ACHN (cell line): ENCODE measurements at regions not wholly inside any gene's neighbourhood (a gene's known extent, or its start where the extent isn't known, plus 50 kb on each side); places are given as distances from the start of the nearest gene placed in this dataset.
"Not testable (repeated sequence)": the region's sequence is repeated elsewhere in the genome, so short reads cannot be mapped to it uniquely, and the experiment has no call there.

Source experiments
- DNase-seq: peaks from one replicate; pipeline ENCODE4 v3.0.0-alpha.2; 2015
- in situ Hi-C: cut with HindIII; loops from 2 replicates; pipeline ENCODE4 v1.10.0; 2017; ENCODE audit warnings: low sequenced_read_pairs, low pct_ligation_motif_present, low pct_unique_long_range_greater_than_20kb

DNA sequence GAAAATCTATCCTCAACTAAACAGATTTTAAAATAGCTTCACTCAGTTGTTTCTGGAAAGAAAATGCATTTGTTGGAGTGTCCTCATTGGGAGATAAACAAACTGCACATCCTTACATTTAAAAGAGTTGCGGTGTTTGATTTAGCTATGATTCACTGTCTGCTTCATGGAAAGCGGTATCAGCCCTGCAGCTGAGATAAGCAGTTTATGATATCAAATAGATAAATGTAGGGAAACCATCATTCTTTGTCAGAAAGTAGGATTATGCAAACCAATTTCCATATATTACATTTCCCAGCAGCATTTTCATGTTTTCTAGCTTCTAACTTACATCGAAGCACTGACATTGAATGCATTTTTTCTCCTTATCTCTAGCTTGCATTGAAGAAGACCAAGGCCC lies 698.9 kb downstream of the DIPK2A start:
- no peak for DNase-seq
- in situ Hi-C loops = no loop called here

DNA sequence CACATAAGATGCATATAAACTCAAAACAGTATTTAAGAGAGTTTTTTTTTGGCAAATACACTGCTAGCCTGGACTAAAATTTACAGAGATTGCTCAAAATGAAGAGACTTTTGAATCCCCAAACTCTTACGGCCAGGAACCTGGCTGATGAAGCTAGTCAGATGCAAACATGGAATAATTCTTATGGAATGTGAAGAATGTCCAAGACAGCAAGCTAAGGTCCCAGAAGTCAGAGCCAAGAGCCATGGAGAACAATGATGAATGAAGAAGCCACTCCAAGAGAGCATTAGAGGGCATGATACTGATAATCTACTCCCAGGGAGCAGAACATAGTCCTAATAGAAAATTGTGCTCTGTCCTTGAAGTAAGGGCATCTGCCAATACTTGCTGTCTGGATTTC lies 705.5 kb downstream of the DIPK2A start:
- in situ Hi-C loops = no loop called here
- DNase-seq = peak; percentile 1

DNA sequence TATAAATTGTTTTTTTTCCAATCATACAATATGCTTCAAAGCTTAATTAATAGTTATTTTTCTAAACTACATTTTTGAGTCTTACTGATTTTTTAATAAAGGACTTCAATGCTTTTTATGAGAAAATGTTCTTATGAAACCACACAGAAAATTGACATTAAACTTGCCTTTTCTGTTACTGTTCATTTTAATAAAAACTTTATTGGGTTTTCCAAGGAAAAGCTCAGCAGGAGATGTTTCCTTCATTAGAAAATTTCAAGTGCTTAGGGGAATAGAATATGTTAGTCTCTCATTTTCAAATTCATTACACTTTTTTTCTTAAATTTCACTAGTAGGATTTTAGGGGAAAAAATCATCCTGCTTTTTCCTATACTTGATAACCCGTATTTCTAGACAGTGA lies 711.4 kb downstream of the DIPK2A start:
- in situ Hi-C loops = no loop called here
- no peak for DNase-seq

DNA sequence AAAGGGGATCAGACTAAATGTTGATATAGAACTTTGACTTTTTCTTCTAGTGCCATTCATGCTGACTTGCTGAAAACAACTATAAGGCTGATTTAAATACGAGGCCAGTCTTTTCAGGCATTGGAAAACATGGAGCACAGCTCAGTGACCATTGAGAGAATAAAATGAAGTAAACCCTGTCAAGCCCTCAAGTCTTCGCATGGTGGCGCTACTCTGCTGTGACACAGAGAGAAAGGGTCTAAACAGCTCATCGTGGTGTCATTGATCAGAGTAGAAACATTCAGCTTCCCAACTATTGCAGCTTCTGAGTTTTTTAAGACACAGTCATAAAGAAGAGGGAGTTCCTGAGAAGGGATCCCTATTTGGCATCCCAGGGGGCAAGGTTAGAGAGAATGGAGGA lies 716.2 kb downstream of the DIPK2A start:
- in situ Hi-C loops = no loop called here

DNA sequence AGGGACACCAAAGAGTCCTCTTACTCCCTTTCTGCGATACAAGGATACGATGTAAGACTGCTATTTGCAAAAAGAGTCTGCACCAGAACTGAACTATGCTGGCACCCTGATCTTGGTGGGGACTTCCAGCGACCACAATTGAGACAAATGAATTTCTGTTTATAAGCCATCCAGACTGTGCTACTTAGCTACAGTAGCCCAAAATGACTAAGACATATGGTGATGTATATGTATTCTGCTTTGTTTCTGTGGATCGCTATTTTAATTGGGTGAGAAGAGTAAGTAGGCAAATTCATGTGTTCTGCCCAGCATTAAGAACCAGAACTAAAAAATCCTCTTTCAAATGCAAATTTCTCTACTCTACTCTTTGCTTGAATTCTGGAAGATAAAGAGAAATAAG lies 720.9 kb downstream of the DIPK2A start:
- in situ Hi-C loops = no loop called here

More for the DNA sequence above, 716.2 kb downstream of the DIPK2A start:
- peak; percentile 8 for DNase-seq

DNA sequence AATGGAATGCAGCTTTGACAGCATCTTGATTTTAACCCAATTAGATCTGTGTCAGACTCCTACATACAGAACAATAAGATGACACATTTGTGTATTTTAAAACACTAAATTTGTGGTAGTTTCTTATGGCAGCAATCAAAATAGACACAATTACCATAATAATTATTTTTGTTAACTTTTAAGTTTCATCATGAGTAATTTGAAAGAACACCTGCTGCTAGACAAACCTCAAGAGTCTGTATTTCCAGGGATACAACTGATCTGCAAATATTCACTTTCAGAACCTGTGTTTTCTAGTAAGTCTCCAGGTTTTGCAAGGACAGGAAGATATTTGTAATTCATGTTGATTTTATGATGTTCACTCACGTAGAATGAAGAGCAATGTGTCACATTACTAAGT lies 736.8 kb downstream of the DIPK2A start:
- no peak for DNase-seq
- in situ Hi-C loops = no loop called here

More for the DNA sequence above, 720.9 kb downstream of the DIPK2A start:
- no peak for DNase-seq

DNA sequence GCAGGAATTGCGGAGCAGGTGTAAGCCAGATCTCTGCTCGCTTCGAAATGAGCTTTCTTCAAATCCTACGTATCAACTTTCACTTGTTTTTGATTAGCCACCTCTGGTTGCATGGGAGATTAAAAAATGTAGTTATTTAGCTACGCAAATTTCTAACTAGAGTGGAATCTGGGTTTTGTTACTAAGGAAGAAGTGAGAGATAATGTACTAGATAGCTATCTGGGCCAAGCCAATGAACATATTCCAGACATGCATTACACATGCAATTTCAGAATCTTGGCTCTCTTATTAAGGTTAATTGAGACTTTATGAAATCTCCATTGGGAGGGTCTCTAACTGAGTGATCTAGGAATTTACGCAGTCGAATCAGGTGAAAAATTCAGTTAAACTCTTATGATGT lies 765.7 kb downstream of the DIPK2A start:
- in situ Hi-C loops = no loop called here
- DNase-seq = no peak

DNA sequence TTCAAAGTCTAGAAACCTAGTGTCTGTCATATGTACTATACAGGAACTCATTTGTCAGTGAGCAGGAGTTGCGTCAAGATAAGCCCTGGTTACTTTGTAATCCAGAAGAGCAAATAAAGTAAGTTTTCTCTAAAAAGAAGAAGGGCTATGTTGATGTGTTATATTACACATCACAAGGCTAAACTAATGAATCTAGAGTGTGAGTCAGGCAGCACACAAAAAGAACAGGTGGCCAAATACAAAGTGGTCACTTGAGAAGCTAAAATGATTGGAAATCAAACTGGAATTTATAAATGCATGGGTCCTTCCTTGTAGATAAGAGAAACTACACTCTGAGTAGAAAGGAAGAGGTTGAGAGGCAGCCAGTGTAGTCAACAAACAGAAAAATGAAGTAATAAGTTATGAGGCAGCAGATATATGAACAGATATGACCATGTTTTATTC lies 771.6 kb downstream of the DIPK2A start:
- in situ Hi-C loops = no loop called here
- no peak for DNase-seq

DNA sequence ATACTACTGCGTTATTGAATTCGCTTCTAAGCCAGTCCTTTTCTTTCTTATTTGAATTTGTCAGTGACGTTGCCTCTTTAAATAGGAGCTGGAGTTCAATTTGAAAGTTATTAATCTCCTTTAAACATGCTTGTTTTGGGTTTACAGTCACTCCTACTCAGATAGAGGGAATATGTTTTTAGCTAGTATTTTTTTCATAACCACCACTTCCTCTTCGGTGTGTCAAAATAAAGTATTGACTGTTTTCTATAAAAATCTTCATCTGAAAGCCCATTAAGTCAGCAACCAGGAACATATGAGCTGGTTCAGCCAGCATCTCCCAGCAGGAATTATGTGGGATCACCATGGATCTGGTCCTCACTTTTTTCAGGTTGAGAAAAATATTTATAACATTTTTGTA lies 772.9 kb downstream of the DIPK2A start:
- in situ Hi-C loops = no loop called here

DNA sequence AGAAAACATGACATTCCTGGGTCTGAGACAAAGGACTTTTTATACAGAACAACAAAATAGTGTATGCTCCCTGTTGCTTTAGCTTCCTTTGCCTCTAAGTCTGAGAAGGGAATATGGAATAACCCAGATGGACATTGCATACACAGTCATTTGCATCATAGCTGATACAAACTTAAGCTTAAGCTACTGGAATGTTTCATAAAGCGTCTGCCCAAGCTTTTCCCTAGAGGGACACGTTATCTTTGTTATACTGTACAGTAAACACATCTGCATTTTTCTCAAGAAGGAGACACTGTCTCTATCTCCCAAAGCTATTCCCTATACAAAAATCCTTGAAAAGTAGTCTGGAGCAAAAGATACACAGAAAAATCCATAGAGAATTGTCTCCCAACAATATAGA lies 775.0 kb downstream of the DIPK2A start:
- in situ Hi-C loops = no loop called here

More for the DNA sequence above, 772.9 kb downstream of the DIPK2A start:
- DNase-seq = no peak

DNA sequence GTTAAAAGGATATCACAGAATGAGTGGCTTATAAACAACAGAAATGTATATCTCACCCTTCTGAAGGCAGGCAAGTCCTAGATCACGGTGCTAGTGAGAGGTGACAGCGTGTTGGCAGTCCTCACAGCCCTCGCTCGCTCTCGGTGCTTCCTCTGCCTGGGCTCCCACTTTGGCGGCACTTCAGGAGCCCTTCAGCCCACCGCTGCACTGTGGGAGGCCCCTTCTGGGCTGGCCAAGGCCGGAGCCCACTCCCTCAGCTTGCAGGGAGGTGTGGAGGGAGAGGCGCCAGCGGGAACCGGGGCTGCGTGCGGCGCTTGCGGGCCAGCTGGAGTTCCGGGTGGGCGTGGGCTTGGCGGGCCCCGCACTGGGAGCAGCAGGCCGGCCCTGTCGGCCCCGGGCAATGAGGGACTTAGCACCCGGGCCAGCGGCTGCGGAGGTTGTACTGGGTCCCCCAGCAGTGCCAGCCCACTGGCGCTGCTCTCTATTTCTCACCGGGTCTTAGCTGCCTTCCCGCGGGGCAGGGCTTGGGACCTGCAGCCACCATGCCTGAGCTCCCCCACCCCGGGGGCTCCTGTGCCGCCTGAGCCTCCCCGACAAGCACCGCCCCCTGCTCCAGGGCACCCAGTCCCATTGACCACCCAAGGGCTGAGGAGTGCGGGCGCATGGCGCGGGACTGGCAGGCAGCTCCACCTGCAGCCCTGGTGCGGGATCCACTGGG lies 778.1 kb downstream of the DIPK2A start:
- DNase-seq, in situ Hi-C loops: not testable (repeated sequence)

More for the DNA sequence above, 775.0 kb downstream of the DIPK2A start:
- DNase-seq = no peak

DNA sequence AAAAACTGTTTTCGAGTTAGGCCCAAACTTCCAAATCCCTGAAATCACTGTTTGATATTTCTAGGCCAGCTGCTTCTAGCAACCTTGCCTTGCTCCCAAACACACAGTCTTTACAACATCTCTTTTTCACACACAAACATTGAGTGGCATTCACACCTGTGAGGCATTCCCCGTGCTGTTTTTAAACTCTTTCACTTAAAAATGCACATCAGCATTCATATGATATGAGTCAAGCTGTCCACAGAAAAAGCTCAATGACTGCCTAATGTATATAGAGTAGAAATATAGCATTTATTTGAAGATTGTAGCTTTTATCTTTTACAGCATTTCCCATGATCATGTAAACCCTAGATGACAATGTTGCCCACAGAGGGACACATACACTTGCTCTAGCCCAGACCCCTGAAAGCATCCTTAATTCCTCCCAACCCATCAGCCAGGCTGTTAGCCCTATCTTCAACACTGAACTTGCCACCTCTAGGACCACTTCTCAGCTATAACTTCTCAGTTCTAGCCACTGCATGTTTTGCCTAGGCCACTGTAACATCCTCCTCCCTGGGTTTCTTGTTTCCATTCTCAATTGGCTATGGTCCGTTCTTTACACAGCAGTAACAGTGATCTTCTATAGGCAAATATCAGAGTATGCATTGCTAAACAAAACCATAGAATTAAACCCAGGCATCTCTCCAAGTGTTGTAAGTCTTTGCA lies 782.6 kb downstream of the DIPK2A start:
- no peak for DNase-seq
- in situ Hi-C loops = no loop called here

DNA sequence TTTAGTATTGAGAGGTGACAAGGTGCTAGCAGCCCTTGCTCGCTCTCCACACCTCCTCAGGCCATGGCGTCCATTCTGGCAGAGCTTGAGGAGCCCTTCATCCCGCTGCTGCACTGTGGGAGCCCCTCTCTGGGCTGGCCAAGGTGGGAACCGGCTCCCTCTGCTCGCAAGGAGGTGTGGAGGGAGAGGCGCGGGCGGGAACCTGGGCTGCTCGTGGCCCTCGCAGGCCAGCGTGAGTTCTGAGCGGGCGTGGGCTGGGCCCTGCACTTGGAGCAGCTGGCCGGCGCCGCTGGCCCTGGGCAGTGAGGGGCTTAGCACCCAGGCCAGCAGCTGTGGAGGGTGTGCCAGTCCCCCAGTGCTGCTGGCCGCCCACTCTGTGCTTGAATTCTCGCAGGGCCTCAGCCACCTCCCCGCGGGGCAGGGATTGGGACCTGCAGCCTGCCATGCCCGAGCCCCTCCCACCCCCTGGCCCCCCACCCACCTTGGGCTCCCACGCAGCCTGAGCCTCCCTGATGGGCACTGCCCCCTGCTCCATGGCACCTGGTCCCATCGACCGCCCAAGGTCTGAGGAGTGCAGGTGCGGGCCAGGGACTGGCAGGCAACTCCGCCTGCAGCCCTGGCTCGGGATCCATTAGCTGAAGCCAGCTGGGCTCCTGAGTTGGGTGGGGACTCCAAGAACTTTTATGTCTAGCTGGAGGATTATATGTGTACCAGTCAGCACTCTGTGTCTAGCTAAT lies 785.2 kb downstream of the DIPK2A start:
- in situ Hi-C loops = no loop called here
- DNase-seq = no peak

DNA sequence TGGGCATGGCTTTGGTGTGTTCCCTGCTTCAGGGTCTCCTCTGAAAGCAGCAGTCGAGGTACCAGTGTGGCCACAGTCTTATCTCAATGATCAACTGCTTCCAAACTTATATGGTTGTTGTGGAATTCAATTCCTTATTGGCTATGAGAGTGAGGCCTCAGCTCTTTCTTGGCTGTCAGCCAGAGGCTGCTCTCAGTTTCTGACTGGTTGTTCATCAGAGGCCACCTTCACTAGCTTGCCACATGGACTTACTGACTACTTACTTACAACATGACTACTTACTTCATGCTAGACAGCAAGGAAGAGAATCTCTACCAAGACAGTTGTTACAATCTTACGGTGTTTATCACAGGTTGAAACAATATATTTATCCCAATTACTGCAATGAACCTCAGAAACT lies 789.2 kb downstream of the DIPK2A start:
- DNase-seq = no peak
- in situ Hi-C loops = no loop called here

DNA sequence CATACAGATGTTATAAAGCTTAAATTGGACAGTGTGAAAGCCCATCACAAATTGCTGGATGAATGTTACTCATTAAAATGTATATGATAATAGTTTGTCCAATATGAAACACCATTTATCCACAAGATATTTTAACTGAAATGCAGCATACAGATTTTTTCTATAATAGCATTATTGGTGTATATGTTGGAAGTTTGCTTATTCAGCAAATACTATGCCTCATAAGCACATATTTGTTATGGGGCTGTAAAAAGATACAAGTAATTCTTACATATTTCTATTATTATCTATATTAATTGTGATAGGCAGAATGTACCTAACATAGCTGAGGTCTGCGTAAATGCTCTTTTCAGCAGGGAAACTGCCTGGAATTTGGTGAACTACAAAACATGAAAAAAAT lies 790.5 kb downstream of the DIPK2A start:
- in situ Hi-C loops = no loop called here
- DNase-seq = no peak

DNA sequence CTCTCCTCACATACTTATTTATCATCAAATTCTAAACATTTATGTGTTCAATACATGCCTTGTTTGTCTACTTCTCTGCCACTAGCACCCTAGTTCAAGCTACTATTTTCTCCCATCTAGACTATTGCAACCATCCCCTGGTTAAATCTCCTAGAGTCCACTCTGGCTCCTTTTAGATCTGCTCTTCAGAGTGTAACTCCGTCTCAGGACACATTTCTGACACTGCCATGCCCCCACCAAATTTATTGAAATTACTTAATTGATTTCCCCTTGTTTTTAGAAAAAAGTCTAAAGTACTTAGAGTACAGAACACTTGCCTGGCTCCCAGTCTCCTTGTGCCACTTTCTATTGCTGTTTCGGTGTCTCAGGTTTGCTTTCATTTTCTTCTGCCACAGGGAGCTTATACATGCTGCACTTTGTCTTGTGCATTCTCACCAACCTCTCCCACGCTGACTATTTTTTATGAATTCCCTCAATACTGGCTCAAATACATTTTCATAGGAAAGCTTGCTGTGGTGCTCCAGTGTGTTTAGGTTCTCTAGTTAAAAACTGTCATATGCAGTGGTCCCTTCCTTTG lies 792.3 kb downstream of the DIPK2A start:
- no peak for DNase-seq
- in situ Hi-C loops = no loop called here

DNA sequence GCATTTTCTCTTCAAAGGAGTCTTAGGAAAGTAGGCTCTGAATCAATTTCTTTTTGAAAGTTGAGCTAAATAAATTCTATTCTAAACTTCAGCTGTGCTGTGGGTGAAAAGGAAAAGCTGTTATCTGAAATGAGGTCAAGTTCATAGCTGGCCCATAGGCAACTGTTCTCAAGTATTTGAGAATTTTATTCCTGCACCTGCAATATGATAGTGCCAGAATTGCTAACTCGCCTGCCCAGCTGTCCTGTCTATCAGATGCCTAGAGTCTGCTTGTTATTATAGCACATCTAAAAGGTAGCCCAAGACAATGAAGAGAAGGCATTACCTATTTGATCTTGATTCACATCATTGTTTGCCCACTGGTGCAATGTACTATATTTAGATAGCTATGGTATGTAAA lies 798.7 kb downstream of the DIPK2A start:
- in situ Hi-C loops = no loop called here
- DNase-seq = no peak

DNA sequence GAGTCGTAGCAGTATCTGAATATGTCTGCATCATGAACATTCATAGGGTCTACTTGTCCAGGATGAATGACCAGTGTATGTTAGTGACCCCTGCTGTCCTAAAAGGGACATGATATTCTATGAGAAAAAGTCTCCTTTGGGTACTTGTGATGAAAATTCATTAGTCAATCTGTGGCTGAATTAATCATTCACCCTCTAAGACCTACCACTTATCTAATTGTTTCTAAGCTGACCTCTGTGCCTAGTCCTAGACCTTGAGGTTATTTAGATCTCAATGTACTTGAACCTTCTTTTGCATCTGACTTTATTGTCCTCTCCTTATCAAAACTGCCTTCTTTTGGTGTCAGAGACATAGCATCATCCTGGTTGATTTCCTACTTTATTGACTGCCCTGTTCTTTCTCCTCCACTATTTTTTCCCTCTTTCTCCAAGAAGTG lies 799.3 kb downstream of the DIPK2A start:
- in situ Hi-C loops = no loop called here

DNA sequence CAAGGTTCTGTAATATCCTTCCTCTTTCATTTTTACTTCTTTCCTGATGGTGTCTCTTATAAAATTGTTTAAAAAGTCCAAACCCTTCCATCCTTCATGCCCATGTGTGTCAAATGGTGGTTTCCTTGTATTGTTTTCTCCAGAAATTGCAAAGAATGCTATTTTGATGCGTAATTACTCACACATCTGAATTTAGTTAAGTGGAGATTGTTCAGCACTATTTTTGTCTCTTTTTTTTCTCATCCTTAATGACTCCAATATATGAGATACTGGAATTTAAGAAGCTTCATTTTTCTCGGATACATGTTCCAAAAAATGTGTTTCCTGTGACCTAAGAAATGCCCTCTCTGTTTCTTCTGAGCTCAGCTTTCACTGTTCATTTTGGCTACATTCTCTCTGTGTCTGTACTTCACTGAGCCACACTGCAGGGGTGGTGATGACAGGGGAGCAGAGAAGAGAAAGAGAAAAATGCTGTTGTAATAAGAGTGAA lies 799.8 kb downstream of the DIPK2A start:
- in situ Hi-C loops = no loop called here
- no peak for DNase-seq

More for the DNA sequence above, 799.3 kb downstream of the DIPK2A start:
- peak; percentile 26 for DNase-seq
